ENCODE measurements at regions not wholly inside any gene's neighbourhood (a gene's known extent, or its start where the extent isn't known, plus 50 kb on each side); places are given as distances from the start of the nearest gene placed in this dataset.

- Mint-ChIP-seq H3K36me3 (no peaks in the 10 kb centered on the region), H3K4me3 (no peak overlapping the region), H3K9me3 (no peaks in the 10 kb centered on the region), H3K4me1 (no peaks in the 10 kb centered on the region), H3K27ac (no peak overlapping the region), H3K27me3 (ENCODE audit: low read depth in 3 of 3) (peaks cover 0 to 3% (median 0%) of the 10 kb centered on the region in 3 donors)
- no peaks in the 10 kb centered on the region for H3K4me1 ChIP-seq (ENCODE audit: control insufficient read depth in 1 of 2, insufficient read depth in 2 of 2, low read length in 2 of 2)
- no peaks in the 10 kb centered on the region for H4K20me1 ChIP-seq (ENCODE audit: insufficient read depth, low read length)
- 100% methylated on average over 2 of the region's 3 CpGs for WGBS (ENCODE audit: insufficient coverage)
- intact Hi-C loops (cut with micrococcal nuclease): loop anchor here in 1 of 2 donors (10.0 kb wide), 1 partner anchor 611 kb away; no protein-coding TSS in a partner anchor
- H2AFZ ChIP-seq (ENCODE audit: insufficient read depth, low read depth, low read length, poor library complexity, severe bottlenecking): no peak overlapping the region
- TF ChIP-seq CTCF (IDR thresholded peaks at IDR 0.05): no peak
- no peaks in the 10 kb centered on the region for H3K27me3 ChIP-seq (ENCODE audit: control insufficient read depth in 2 of 2, insufficient read depth in 2 of 2, low read length in 2 of 2)
- no peak for DNase-seq
- no peaks in the 10 kb centered on the region for H3K9me3 ChIP-seq (replicated peaks in 1 of 2; ENCODE audit: control insufficient read depth in 1 of 2, insufficient read depth in 1 of 2, low read length in 2 of 2)
- no peak overlapping the region for H3K4me3 ChIP-seq (replicated peaks in 1 of 3; ENCODE audit: low read depth in 2 of 3, low read length in 3 of 3)
- H3K4me2 ChIP-seq (replicated peaks; ENCODE audit: extremely low read depth, low read length, poor library complexity, severe bottlenecking): no peak overlapping the region
- no peaks in the 10 kb centered on the region for H3K36me3 ChIP-seq (replicated peaks in 1 of 2; ENCODE audit: control insufficient read depth in 1 of 2, insufficient read depth in 2 of 2, low read length in 2 of 2)
- no peaks in the 10 kb centered on the region for H3K79me2 ChIP-seq (ENCODE audit: insufficient read depth, low read length)
- H3K27ac ChIP-seq (ENCODE audit: low read depth in 1 of 2, low read length in 2 of 2): no peak overlapping the region
- H3K9ac ChIP-seq (ENCODE audit: insufficient read depth, low read length, poor library complexity, severe bottlenecking): no peak overlapping the region
Observed at GRCh38 chr1:96233422-96233821, 488.2 kb upstream of the PTBP2 start.

- WGBS (ENCODE audit: insufficient coverage): no CpG with 5 or more reads among the region's 6 CpGs
- no peaks in the 10 kb centered on the region for H3K27me3 ChIP-seq (ENCODE audit: control insufficient read depth in 2 of 2, insufficient read depth in 2 of 2, low read length in 2 of 2)
- no peaks in the 10 kb centered on the region for H3K79me2 ChIP-seq (ENCODE audit: insufficient read depth, low read length)
- H3K27ac ChIP-seq (ENCODE audit: low read depth in 1 of 2, low read length in 2 of 2): no peak overlapping the region
- no peak for DNase-seq
- no peaks in the 10 kb centered on the region for H3K4me1 ChIP-seq (ENCODE audit: control insufficient read depth in 1 of 2, insufficient read depth in 2 of 2, low read length in 2 of 2)
- Mint-ChIP-seq H3K36me3 (no peaks in the 10 kb centered on the region), H3K27me3 (ENCODE audit: low read depth in 3 of 3) (peaks cover 0 to 3% (median 1%) of the 10 kb centered on the region in 3 donors), H3K27ac (no peak overlapping the region), H3K9me3 (no peaks in the 10 kb centered on the region), H3K4me3 (no peak overlapping the region), H3K4me1 (no peaks in the 10 kb centered on the region)
- no peak overlapping the region for H3K4me2 ChIP-seq (replicated peaks; ENCODE audit: extremely low read depth, low read length, poor library complexity, severe bottlenecking)
- H2AFZ ChIP-seq (ENCODE audit: insufficient read depth, low read depth, low read length, poor library complexity, severe bottlenecking): no peak overlapping the region
- intact Hi-C loops (cut with micrococcal nuclease): loop anchor here in 1 of 2 donors (10.0 kb wide), 1 partner anchor 611 kb away; no protein-coding TSS in a partner anchor
- H3K9ac ChIP-seq (ENCODE audit: insufficient read depth, low read length, poor library complexity, severe bottlenecking): no peak overlapping the region
- H4K20me1 ChIP-seq (ENCODE audit: insufficient read depth, low read length): no peaks in the 10 kb centered on the region
- H3K4me3 ChIP-seq (replicated peaks in 1 of 3; ENCODE audit: low read depth in 2 of 3, low read length in 3 of 3): no peak overlapping the region
- TF ChIP-seq CTCF (IDR thresholded peaks at IDR 0.05): no peak
- H3K36me3 ChIP-seq (replicated peaks in 1 of 2; ENCODE audit: control insufficient read depth in 1 of 2, insufficient read depth in 2 of 2, low read length in 2 of 2): no peaks in the 10 kb centered on the region
- H3K9me3 ChIP-seq (replicated peaks in 1 of 2; ENCODE audit: control insufficient read depth in 1 of 2, insufficient read depth in 1 of 2, low read length in 2 of 2): no peaks in the 10 kb centered on the region
Observed at GRCh38 chr1:96234299-96234698, 487.3 kb upstream of the PTBP2 start.

Measured in CD14-positive monocyte (primary cell).